GM12878 (cell line): ENCODE measurements at regions not wholly inside any gene's neighbourhood (a gene's known extent, or its start where the extent isn't known, plus 50 kb on each side); places are given as distances from the start of the nearest gene placed in this dataset.

Source experiments
- ATAC-seq: fragments of 200-7000 bp; cut with Tn5 transposase; 3 replicates; pipeline ENCODE4 v1.9.1; 2020; ENCODE audit warnings: mild to moderate bottlenecking, moderate library complexity
- BruUV-seq: library from RNA; stranded (reverse); fragments of 400-500 nt; replicated peaks from 2 replicates; lab custom pipeline; 2021; lab: Mats Ljungman, UMichigan
- CTCF ChIA-PET: fragments of 300-600 bp; sonication (Branson Sonifier 250); formaldehyde crosslinking; extraction: SDS; loops from one replicate; lab custom pipeline; 2021; ENCODE audit warnings: inconsistent platforms; lab: Yijun Ruan, JAX
- POLR2A ChIA-PET: fragments of 350-600 bp; formaldehyde crosslinking; extraction: SDS; loops from one replicate; lab custom pipeline; 2021; ENCODE audit warnings: inconsistent platforms; lab: Charles Lee
- RAD21 ChIA-PET: fragments of 300-600 bp; sonication (Branson Sonifier 250); formaldehyde crosslinking; loops from one replicate; lab custom pipeline; 2023; ENCODE audit warnings: antibody characterized with exemption; ENCODE audit not compliant: unreplicated experiment; lab: Charles Lee
- SMC1A ChIA-PET: fragments of 300-600 bp; sonication (Branson Sonifier 250); formaldehyde crosslinking; loops from one replicate; lab custom pipeline; 2023; ENCODE audit not compliant: unreplicated experiment, uncharacterized antibody; lab: Charles Lee
- DNase-seq: peaks from one replicate; pipeline ENCODE4 v3.0.0-alpha.2; 2011; ENCODE audit warnings: low read depth, low spot score
- FAIRE-seq: peaks from 3 replicates; lab custom pipeline; 2011; peaks lifted over from hg19 to GRCh38; lab: Jason Lieb, UNC
- H2AFZ ChIP-seq: 2 replicates; pipeline ENCODE4 v1.6.0; 2011; ENCODE audit warnings: low read depth, low read length, control low read depth; ENCODE audit not compliant: control insufficient read depth
- H3K27ac ChIP-seq: 2 replicates; pipeline ENCODE4 v1.5.1; 2011; ENCODE audit warnings: control low read depth; ENCODE audit not compliant: control insufficient read depth, insufficient read depth
- H3K27me3 ChIP-seq, 2 experiments: replicated peaks in 1 of 2; 2 replicates each; pipeline versions ENCODE4 v1.6.0 to v1.6.1; 2011; ENCODE audit warnings: low read length in 1 of 2; ENCODE audit not compliant: control insufficient read depth in 2 of 2, insufficient read depth in 2 of 2
- H3K36me3 ChIP-seq, 2 experiments: 2 replicates each; pipeline ENCODE4 v1.5.1; 2011; ENCODE audit warnings: low read length in 1 of 2; ENCODE audit not compliant: control insufficient read depth in 2 of 2, insufficient read depth in 2 of 2
- H3K4me1 ChIP-seq: 2 replicates; pipeline ENCODE4 v1.6.1; 2011; ENCODE audit warnings: mild to moderate bottlenecking, low read length, moderate library complexity, mixed read lengths; ENCODE audit not compliant: control insufficient read depth, insufficient read depth
- H3K4me2 ChIP-seq: 2 replicates; pipeline ENCODE4 v1.6.0; 2011; ENCODE audit warnings: control low read depth; ENCODE audit not compliant: control insufficient read depth, insufficient read depth
- H3K4me3 ChIP-seq: fragments of 200-600 bp; sonication (generic); 2 replicates; pipeline ENCODE4 v1.5.1; 2016
- H3K79me2 ChIP-seq: 2 replicates; pipeline ENCODE4 v1.6.0; 2011; ENCODE audit warnings: low read length; ENCODE audit not compliant: control insufficient read depth, insufficient read depth
- H3K9ac ChIP-seq: 2 replicates; pipeline ENCODE4 v1.8.0; 2011; ENCODE audit warnings: low read length, control low read depth, mixed read lengths; ENCODE audit not compliant: control insufficient read depth, insufficient read depth
- H3K9me3 ChIP-seq: replicated peaks from 3 replicates; pipeline ENCODE4 v1.5.1; 2011; ENCODE audit warnings: mild to moderate bottlenecking, low read length; ENCODE audit not compliant: control insufficient read depth, insufficient read depth
- H4K20me1 ChIP-seq: 2 replicates; pipeline ENCODE4 v1.6.0; 2011; ENCODE audit not compliant: control insufficient read depth, insufficient read depth
- CHD1 ChIP-seq: IDR thresholded peaks from 2 replicates; pipeline ENCODE4 v1.6.1; 2012; ENCODE audit warnings: low read depth, low read length, improper control_type of control experiment
- EED ChIP-seq: sonication (generic); IDR thresholded peaks from 2 replicates; pipeline ENCODE4 v1.6.1; 2016; ENCODE audit warnings: antibody characterized with exemption, low read depth
- NBN ChIP-seq: fragments of 450-650 bp; IDR thresholded peaks from 2 replicates; pipeline ENCODE4 v1.6.1; 2016
- NR2C1 ChIP-seq: fragments of 450-650 bp; IDR thresholded peaks from 2 replicates; pipeline ENCODE4 v1.6.1; 2017; ENCODE audit warnings: antibody characterized with exemption, mild to moderate bottlenecking, moderate library complexity
- PAX5 ChIP-seq: IDR thresholded peaks from 2 replicates; pipeline ENCODE4 v1.6.1; 2011; ENCODE audit warnings: low read depth, low read length, borderline replicate concordance
- RUNX3 ChIP-seq: IDR thresholded peaks from 2 replicates; pipeline ENCODE4 v1.6.1; 2012; ENCODE audit warnings: low read length, inconsistent platforms
- TCF7 ChIP-seq: IDR thresholded peaks from 2 replicates; pipeline ENCODE4 v1.6.1; 2014; ENCODE audit warnings: antibody characterized with exemption, borderline replicate concordance
- ZBTB4 ChIP-seq: fragments of 450-650 bp; formaldehyde crosslinking; IDR thresholded peaks from 2 replicates; pipeline ENCODE4 v1.4.0; 2022; ENCODE audit warnings: mild to moderate bottlenecking, moderate library complexity
- WGBS: methylation state at CpG from one replicate; pipeline ENCODE4 v1.1.6; 2016; ENCODE audit warnings: low lambda C conversion rate; ENCODE audit not compliant: insufficient replicate concordance, insufficient coverage; ENCODE audit errors: missing lambda C conversion rate; 5-methylcytosine and 5-hydroxymethylcytosine counted together
- in situ Hi-C: fragments of 300-500 bp; cut with MboI; formaldehyde crosslinking; loops from 9 replicates; pipeline ENCODE4 v1.14.3; 2018; ENCODE audit warnings: mixed read lengths
- intact Hi-C: fragments of 100-400 bp; cut with micrococcal nuclease; formaldehyde crosslinking; loops from one replicate; pipeline ENCODE4 v1.14.2; 2022; ENCODE audit not compliant: unreplicated experiment
- TF ChIP-seq, protein P1 (sequence below): IDR thresholded peaks from 2 replicates; pipeline ENCODE4 v1.6.1; 2011; ENCODE audit warnings: low read depth, low read length, improper control_type of control experiment, borderline replicate concordance
- TF ChIP-seq, protein P2 (sequence below): fragments of 450-650 bp; IDR thresholded peaks from 2 replicates; pipeline ENCODE4 v1.6.1; 2017; ENCODE audit warnings: mild to moderate bottlenecking, moderate library complexity

- TF ChIP-seq ZBTB4: no peak
- TF ChIP-seq PAX5: no peak
- no peak for TF ChIP-seq CHD1
- TF ChIP-seq, all 136 proteins: peak for 0
Observed at GRCh38 chr6:85004361-85004995, 240.1 kb upstream of the TBX18 start (continued).

- ChIA-PET POLR2A (no interaction called here), CTCF (no interaction called here), RAD21 (no interaction called here), SMC1A (no interaction called here)
- in situ Hi-C loops (no loop called here), intact Hi-C loops (no loop called here)
- 0% methylated on average over 3 of the region's 3 CpGs for WGBS
- Histone ChIP-seq H3K9ac (no peak overlapping the region), H3K79me2 (no peaks in the 10 kb centered on the region), H3K4me1 (no peaks in the 10 kb centered on the region), H3K27ac (no peak overlapping the region), H3K9me3 (no peaks in the 10 kb centered on the region), H3K4me3 (no peak overlapping the region), H3K27me3 (no peaks in the 10 kb centered on the region), H3K36me3 (no peaks in the 10 kb centered on the region), H2AFZ (no peak overlapping the region), H4K20me1 (no peaks in the 10 kb centered on the region), H3K4me2 (no peak overlapping the region)
- no TSS peak for BruUV-seq
- ATAC-seq: no peak
- DNase-seq: no peak
- no peak for FAIRE-seq
- TF ChIP-seq ZBTB4 (no peak), EED (no peak), NR2C1 (no peak), RUNX3 (no peak), TCF7 (no peak), CHD1 (no peak), NBN (no peak)
- TF ChIP-seq, protein P1, sequence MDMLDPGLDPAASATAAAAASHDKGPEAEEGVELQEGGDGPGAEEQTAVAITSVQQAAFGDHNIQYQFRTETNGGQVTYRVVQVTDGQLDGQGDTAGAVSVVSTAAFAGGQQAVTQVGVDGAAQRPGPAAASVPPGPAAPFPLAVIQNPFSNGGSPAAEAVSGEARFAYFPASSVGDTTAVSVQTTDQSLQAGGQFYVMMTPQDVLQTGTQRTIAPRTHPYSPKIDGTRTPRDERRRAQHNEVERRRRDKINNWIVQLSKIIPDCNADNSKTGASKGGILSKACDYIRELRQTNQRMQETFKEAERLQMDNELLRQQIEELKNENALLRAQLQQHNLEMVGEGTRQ: no peak
- TF ChIP-seq, protein P2, sequence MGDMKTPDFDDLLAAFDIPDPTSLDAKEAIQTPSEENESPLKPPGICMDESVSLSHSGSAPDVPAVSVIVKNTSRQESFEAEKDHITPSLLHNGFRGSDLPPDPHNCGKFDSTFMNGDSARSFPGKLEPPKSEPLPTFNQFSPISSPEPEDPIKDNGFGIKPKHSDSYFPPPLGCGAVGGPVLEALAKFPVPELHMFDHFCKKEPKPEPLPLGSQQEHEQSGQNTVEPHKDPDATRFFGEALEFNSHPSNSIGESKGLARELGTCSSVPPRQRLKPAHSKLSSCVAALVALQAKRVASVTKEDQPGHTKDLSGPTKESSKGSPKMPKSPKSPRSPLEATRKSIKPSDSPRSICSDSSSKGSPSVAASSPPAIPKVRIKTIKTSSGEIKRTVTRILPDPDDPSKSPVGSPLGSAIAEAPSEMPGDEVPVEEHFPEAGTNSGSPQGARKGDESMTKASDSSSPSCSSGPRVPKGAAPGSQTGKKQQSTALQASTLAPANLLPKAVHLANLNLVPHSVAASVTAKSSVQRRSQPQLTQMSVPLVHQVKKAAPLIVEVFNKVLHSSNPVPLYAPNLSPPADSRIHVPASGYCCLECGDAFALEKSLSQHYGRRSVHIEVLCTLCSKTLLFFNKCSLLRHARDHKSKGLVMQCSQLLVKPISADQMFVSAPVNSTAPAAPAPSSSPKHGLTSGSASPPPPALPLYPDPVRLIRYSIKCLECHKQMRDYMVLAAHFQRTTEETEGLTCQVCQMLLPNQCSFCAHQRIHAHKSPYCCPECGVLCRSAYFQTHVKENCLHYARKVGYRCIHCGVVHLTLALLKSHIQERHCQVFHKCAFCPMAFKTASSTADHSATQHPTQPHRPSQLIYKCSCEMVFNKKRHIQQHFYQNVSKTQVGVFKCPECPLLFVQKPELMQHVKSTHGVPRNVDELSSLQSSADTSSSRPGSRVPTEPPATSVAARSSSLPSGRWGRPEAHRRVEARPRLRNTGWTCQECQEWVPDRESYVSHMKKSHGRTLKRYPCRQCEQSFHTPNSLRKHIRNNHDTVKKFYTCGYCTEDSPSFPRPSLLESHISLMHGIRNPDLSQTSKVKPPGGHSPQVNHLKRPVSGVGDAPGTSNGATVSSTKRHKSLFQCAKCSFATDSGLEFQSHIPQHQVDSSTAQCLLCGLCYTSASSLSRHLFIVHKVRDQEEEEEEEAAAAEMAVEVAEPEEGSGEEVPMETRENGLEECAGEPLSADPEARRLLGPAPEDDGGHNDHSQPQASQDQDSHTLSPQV: no peak
Observed at GRCh38 chr6:85002847-85003246, 238.4 kb upstream of the TBX18 start.
